Parathyroid adenoma (tissue), 2 donors: ENCODE measurements at regions not wholly inside any gene's neighbourhood (a gene's known extent, or its start where the extent isn't known, plus 50 kb on each side); places are given as distances from the start of the nearest gene placed in this dataset.

Source experiments
- H2AFZ ChIP-seq: fragments of 300-600 bp; sonication (generic); one replicate; pipeline ENCODE4 v1.7.0; 2017; ENCODE audit warnings: antibody characterized with exemption, mild to moderate bottlenecking
- H3K27ac ChIP-seq: fragments of 300-600 bp; sonication (generic); one replicate; pipeline ENCODE4 v1.7.0; 2017
- H3K27me3 ChIP-seq: fragments of 300-600 bp; sonication (generic); one replicate; pipeline ENCODE4 v1.7.0; 2017; ENCODE audit warnings: low read length; ENCODE audit not compliant: control insufficient read depth, insufficient read depth
- H3K36me3 ChIP-seq: fragments of 300-600 bp; sonication (generic); one replicate; pipeline ENCODE4 v1.7.0; 2017; ENCODE audit warnings: low read length; ENCODE audit not compliant: control insufficient read depth, insufficient read depth
- H3K4me1 ChIP-seq: fragments of 300-600 bp; sonication (generic); one replicate; pipeline ENCODE4 v1.7.0; 2017; ENCODE audit warnings: control low read depth
- H3K4me2 ChIP-seq: fragments of 300-600 bp; sonication (generic); one replicate; pipeline ENCODE4 v1.7.0; 2017; ENCODE audit warnings: low read length
- H3K4me3 ChIP-seq: fragments of 300-600 bp; sonication (generic); one replicate; pipeline ENCODE4 v1.7.0; 2017; ENCODE audit warnings: low read depth, low read length
- H3K79me2 ChIP-seq: fragments of 300-600 bp; sonication (generic); one replicate; pipeline ENCODE4 v1.7.0; 2017; ENCODE audit warnings: control low read depth
- H3K9ac ChIP-seq: fragments of 300-600 bp; sonication (generic); one replicate; pipeline ENCODE4 v1.7.0; 2017; ENCODE audit warnings: mild to moderate bottlenecking
- H3K9me3 ChIP-seq: fragments of 300-600 bp; sonication (generic); one replicate; pipeline ENCODE4 v1.7.0; 2017; ENCODE audit warnings: low read length; ENCODE audit not compliant: control insufficient read depth
- TF ChIP-seq, protein P1 (sequence below): fragments of 300-600 bp; sonication (generic); IDR thresholded peaks from one replicate; pipeline ENCODE4 v1.7.0; 2017; ENCODE audit warnings: antibody characterized with exemption, mild to moderate bottlenecking
- donor health status: primary hyperparathyroidism.

DNA sequence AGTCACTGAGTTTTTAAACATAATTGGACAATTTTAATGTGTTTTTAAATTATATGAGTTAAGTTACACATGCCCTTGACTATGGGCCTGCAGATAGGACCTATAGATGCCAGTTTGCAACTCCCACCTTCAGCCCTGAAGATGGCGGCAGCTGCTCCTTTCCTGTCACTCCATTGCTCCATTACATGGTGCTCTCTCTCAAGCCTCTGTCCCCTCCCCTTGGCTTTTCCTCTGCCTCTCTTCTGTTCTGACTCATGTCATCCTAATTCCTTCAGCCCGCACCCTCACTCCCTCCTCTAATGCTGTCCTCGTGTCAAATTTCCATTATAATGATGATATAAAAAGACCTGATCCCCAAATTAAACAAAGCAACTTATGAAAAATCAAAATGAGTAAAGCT, 133.7 kb upstream of the HNRNPA3 start:
- Histone ChIP-seq H3K4me2 (no peak overlapping the region), H3K36me3 (no peaks in the 10 kb centered on the region), H2AFZ (no peak overlapping the region), H3K9me3 (no peaks in the 10 kb centered on the region), H3K4me3 (no peak overlapping the region), H3K27me3 (no peaks in the 10 kb centered on the region), H3K27ac (no peak overlapping the region), H3K79me2 (no peaks in the 10 kb centered on the region), H3K4me1 (no peaks in the 10 kb centered on the region), H3K9ac (no peak overlapping the region)
- TF ChIP-seq, protein P1, sequence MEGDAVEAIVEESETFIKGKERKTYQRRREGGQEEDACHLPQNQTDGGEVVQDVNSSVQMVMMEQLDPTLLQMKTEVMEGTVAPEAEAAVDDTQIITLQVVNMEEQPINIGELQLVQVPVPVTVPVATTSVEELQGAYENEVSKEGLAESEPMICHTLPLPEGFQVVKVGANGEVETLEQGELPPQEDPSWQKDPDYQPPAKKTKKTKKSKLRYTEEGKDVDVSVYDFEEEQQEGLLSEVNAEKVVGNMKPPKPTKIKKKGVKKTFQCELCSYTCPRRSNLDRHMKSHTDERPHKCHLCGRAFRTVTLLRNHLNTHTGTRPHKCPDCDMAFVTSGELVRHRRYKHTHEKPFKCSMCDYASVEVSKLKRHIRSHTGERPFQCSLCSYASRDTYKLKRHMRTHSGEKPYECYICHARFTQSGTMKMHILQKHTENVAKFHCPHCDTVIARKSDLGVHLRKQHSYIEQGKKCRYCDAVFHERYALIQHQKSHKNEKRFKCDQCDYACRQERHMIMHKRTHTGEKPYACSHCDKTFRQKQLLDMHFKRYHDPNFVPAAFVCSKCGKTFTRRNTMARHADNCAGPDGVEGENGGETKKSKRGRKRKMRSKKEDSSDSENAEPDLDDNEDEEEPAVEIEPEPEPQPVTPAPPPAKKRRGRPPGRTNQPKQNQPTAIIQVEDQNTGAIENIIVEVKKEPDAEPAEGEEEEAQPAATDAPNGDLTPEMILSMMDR: no peak

DNA sequence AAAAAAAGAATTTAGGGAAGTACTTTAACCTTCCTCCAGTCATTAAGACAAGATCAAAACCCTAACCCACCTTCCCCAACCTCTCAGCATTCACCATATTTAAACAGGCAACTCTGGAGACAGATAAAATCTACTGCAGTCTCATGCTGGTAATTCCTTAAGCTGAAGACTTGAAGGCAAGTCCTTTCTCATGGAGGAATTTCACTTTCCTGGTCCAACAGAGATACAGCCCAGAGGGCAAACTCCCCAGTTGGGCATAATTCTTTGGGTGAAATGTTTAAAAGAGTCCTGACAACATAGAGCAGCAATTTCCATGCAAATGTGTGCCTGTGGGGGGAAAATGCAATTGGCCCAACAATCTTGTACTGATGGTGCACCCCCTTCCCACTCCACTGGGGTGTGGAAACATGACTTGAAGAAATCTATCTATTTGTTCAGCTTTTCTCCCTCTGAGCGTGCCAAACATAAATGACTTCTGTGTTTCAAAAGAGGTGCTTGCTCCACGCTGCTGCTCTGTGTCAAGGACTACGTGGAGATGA, 131.8 kb upstream of the HNRNPA3 start:
- Histone ChIP-seq H3K9ac (no peak overlapping the region), H3K4me1 (no peaks in the 10 kb centered on the region), H3K79me2 (no peaks in the 10 kb centered on the region), H3K4me2 (no peak overlapping the region), H3K36me3 (no peaks in the 10 kb centered on the region), H3K4me3 (no peak overlapping the region), H2AFZ (no peak overlapping the region), H3K9me3 (no peaks in the 10 kb centered on the region), H3K27me3 (no peaks in the 10 kb centered on the region), H3K27ac (no peak overlapping the region)
- TF ChIP-seq, protein P1: no peak

DNA sequence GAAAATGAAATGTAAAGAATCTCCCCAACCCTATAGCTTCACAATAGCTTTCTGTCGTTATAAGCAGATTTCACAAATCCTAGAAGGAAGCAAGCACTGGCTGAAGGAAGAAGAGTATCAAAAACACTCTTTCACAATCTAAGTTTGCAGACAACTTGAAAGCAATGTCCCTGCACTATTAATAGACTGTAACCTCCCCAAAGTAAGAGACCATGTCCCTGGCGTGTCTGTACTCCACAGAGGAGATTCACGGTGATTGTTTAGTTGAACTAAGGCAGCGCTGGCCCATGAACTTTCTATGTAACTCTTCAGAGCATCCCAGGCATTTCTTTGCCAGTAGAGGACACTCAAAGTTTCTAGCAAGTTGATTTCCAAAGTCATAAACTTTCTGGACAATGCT, 128.0 kb upstream of the HNRNPA3 start:
- no peak overlapping the region for H3K27ac ChIP-seq
- no peak overlapping the region for H3K4me2 ChIP-seq
- H3K4me1 ChIP-seq: no peaks in the 10 kb centered on the region
- TF ChIP-seq, protein P1: no peak
- H3K36me3 ChIP-seq: no peaks in the 10 kb centered on the region
- no peak overlapping the region for H2AFZ ChIP-seq
- no peak overlapping the region for H3K9ac ChIP-seq
- H3K4me3 ChIP-seq: no peak overlapping the region
- no peaks in the 10 kb centered on the region for H3K27me3 ChIP-seq
- no peaks in the 10 kb centered on the region for H3K79me2 ChIP-seq
- H3K9me3 ChIP-seq: no peaks in the 10 kb centered on the region

DNA sequence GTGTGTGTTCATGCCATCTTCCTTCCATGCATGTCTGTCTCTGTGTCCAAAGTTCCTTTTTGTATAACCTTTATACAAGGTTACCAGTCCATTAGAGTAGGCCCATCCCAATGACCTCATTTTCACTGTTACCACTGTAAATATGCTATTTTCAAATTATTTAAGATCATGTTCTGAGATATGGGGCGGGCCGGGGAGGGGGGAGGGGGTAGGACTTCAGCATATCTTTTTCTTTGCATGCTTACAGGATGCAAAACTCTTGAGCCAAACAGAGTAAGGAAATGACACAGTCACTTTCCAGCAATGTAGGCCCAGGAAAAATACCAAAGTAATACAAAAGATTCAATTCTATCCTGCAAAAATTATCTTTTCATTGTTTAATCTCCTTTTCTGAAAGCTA, 124.1 kb upstream of the HNRNPA3 start:
- Histone ChIP-seq H2AFZ (no peak overlapping the region), H3K27ac (no peak overlapping the region), H3K36me3 (no peaks in the 10 kb centered on the region), H3K4me2 (no peak overlapping the region), H3K4me3 (no peak overlapping the region), H3K79me2 (no peaks in the 10 kb centered on the region), H3K27me3 (no peaks in the 10 kb centered on the region), H3K9me3 (no peaks in the 10 kb centered on the region), H3K4me1 (no peaks in the 10 kb centered on the region), H3K9ac (no peak overlapping the region)
- TF ChIP-seq, protein P1: no peak

DNA sequence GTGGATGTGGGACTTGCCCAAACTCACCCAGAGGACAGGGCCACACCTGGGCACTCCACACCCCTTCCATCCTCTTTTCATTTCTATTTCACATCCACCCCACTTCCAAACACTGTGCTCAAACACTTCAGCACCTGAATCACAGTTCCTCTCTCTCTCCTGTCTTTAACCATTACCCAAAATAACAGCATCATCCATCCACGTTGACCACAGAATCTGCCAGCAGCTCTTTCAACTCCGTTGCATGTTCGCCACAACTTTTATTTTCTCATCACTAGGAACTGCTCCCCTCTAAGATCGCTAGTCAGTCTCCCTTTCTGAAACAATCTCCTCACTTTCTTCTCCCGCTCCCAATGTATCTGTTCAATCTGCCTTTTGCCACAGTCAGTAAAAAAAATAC, 121.6 kb upstream of the HNRNPA3 start:
- Histone ChIP-seq H3K36me3 (no peaks in the 10 kb centered on the region), H3K27ac (no peak overlapping the region), H3K27me3 (no peaks in the 10 kb centered on the region), H3K4me1 (no peaks in the 10 kb centered on the region), H3K4me2 (no peak overlapping the region), H3K4me3 (no peak overlapping the region), H3K9me3 (no peaks in the 10 kb centered on the region), H3K9ac (no peak overlapping the region), H2AFZ (no peak overlapping the region), H3K79me2 (no peaks in the 10 kb centered on the region)
- TF ChIP-seq, protein P1: no peak
